ENCODE measurements at regions not wholly inside any gene's neighbourhood (a gene's known extent, or its start where the extent isn't known, plus 50 kb on each side); places are given as distances from the start of the nearest gene placed in this dataset.

DNA sequence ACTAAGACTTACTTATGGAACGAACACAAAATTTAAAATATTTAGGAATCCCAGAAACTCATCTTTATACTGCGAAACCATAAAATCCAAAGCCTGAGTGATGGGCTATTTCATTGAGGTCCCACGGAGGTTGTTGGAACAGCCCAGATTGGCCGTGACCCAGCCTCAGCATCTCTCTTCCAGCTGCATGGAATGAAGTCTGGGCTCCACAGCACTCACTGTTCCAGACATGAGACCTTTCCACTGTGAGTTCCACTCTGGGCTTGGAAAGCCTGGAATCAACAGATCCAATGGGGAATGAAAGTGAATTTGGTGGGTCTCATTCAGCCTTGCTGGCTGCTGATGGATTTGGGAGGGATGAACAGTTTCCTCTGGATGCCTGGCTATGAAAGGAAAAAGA lies 184.9 kb downstream of the EMX2 start:
- TF ChIP-seq EZH2 (IDR thresholded peaks at IDR 0.05): no peak
- TF ChIP-seq POLR2AphosphoS5 (IDR thresholded peaks at IDR 0.05; ENCODE audit: borderline replicate concordance, low read depth, low read length): no peak
- no peak for TF ChIP-seq FOXP2 (optimal IDR thresholded peaks at IDR 0.05; ENCODE audit: control extremely low read depth, extremely low read length, insufficient read depth)
